Right cardiac atrium (tissue), 5 donors: ENCODE measurements at regions not wholly inside any gene's neighbourhood (a gene's known extent, or its start where the extent isn't known, plus 50 kb on each side); places are given as distances from the start of the nearest gene placed in this dataset.

Experiments
- ATAC-seq, 2 donors: fragments of 200-7000 bp; cut with Tn5 transposase; one replicate each; pipeline versions ENCODE4 v1.8.0 to v1.9.1; 2020; ENCODE audit warnings: moderate library complexity in 2 of 2, mild to moderate bottlenecking in 1 of 2
- DNase-seq, 3 donors: peaks; one replicate each; pipeline ENCODE4 v3.0.0-alpha.2; 2020
- H3K27ac ChIP-seq: one replicate; pipeline ENCODE4 v1.5.1; 2013; ENCODE audit warnings: mild to moderate bottlenecking, low read length, control low read depth, moderate library complexity
- H3K27me3 ChIP-seq: one replicate; pipeline ENCODE4 v1.6.1; 2013; ENCODE audit not compliant: control insufficient read depth, insufficient read depth
- H3K4me1 ChIP-seq: one replicate; pipeline ENCODE4 v1.6.1; 2013; ENCODE audit warnings: low read length; ENCODE audit not compliant: control insufficient read depth, insufficient read depth
- H3K4me3 ChIP-seq: one replicate; pipeline ENCODE4 v1.5.1; 2013; ENCODE audit warnings: low read length, control low read depth
- H3K9me3 ChIP-seq: one replicate; pipeline ENCODE4 v1.6.1; 2013; ENCODE audit warnings: low read length; ENCODE audit not compliant: control insufficient read depth
- WGBS: extraction: QIAGEN DNeasy Blood & Tissue Kit; methylation state at CpG from one replicate; pipeline ENCODE4 v1.1.7; 2013; 5-methylcytosine and 5-hydroxymethylcytosine counted together
- intact Hi-C, 4 donors: fragments of 100-400 bp; cut with DNase I; formaldehyde crosslinking; loops; one replicate each; pipeline versions ENCODE4 v1.11.0 to v1.14.0; 2022 to 2023
- donor health status: healthy with polysubstance abuse.
- donor health status: DM: no; HTN: yes; CAD: no.
- donor health status: DM: no; HTN: no; CAD: no.
- donor health status: DM: no; HTN: yes; CAD: no; lungs with severe emphysema.
- donor health status: DM: yes; HTN: yes; CAD: no.

- intact Hi-C loops, result no loop called here
Measured at GRCh38 chr11:19661827-19662226, 50.8 kb upstream of the NAV2 start.

GRCh38 chr11:19660076-19660475 is 52.6 kb upstream of the NAV2 start:
- Histone ChIP-seq H3K27me3 (no peaks in the 10 kb centered on the region), H3K4me3 (no peak overlapping the region), H3K4me1 (peaks cover under 1% of the 10 kb centered on the region), H3K9me3 (no peaks in the 10 kb centered on the region), H3K27ac (no peak overlapping the region)
- ATAC-seq, result no peak
- intact Hi-C loops, result no loop called here
- WGBS, result 63% methylated on average over 5 of the region's 5 CpGs
- no peak for DNase-seq

More at GRCh38 chr11:19661827-19662226, 50.8 kb upstream of the NAV2 start:
- H3K4me1 ChIP-seq, result peaks cover 3% of the 10 kb centered on the region
- H3K4me3 ChIP-seq, result no peak overlapping the region
- ATAC-seq (no peak), DNase-seq (no peak)
- H3K27me3 ChIP-seq, result no peaks in the 10 kb centered on the region
- no peaks in the 10 kb centered on the region for H3K9me3 ChIP-seq
- no peak overlapping the region for H3K27ac ChIP-seq

GRCh38 chr11:19659529-19659928 is 53.1 kb upstream of the NAV2 start:
- intact Hi-C loops, result no loop called here
- ATAC-seq (no peak), DNase-seq (no peak)
- H3K27me3 ChIP-seq, result no peaks in the 10 kb centered on the region
- H3K4me1 ChIP-seq, result no peaks in the 10 kb centered on the region
- no peaks in the 10 kb centered on the region for H3K9me3 ChIP-seq
- H3K27ac ChIP-seq, result no peak overlapping the region
- no peak overlapping the region for H3K4me3 ChIP-seq

- intact Hi-C loops, result no loop called here
Measured at GRCh38 chr11:19658344-19658743, 54.3 kb upstream of the NAV2 start.

DNA sequence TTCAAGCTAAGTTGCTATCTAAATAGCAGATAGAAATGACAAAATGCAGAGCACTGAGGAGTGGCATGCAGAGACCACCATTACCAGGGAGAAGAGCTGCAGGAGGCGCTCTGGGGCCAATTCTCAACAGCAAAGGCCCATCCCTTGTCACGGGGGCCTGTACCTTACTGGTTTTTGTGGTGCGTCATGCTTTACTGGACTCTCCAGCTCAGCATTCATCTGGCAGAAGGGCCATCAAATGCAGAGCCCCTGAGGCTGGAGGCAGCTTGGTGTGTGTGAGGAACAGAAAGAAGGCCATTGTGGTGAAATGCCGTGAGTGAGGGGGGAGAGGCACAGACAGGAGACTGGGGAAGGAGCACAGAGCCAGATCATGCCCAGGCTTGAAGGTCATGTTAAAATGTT is 56.5 kb upstream of the NAV2 start:
- Histone ChIP-seq H3K27me3 (no peaks in the 10 kb centered on the region), H3K4me3 (no peak overlapping the region), H3K27ac (no peak overlapping the region), H3K9me3 (no peaks in the 10 kb centered on the region), H3K4me1 (no peaks in the 10 kb centered on the region)
- no peak for ATAC-seq
- 91% methylated on average over 4 of the region's 4 CpGs for WGBS
- no peak for DNase-seq
- intact Hi-C loops, result no loop called here

More at GRCh38 chr11:19658344-19658743, 54.3 kb upstream of the NAV2 start:
- WGBS, result 34% methylated on average over 2 of the region's 2 CpGs
- Histone ChIP-seq H3K4me1 (no peaks in the 10 kb centered on the region), H3K27me3 (no peaks in the 10 kb centered on the region), H3K27ac (no peak overlapping the region), H3K9me3 (no peaks in the 10 kb centered on the region), H3K4me3 (no peak overlapping the region)
- DNase-seq, result no peak
- ATAC-seq, result no peak

- WGBS, result 75% methylated on average over 6 of the region's 6 CpGs
- Histone ChIP-seq H3K27ac (no peak overlapping the region), H3K9me3 (no peaks in the 10 kb centered on the region), H3K4me3 (no peak overlapping the region), H3K4me1 (no peaks in the 10 kb centered on the region), H3K27me3 (no peaks in the 10 kb centered on the region)
- ATAC-seq, result no peak
- intact Hi-C loops, result no loop called here
- DNase-seq, result no peak
Measured at GRCh38 chr11:19652623-19653375, 59.8 kb upstream of the NAV2 start.

DNA sequence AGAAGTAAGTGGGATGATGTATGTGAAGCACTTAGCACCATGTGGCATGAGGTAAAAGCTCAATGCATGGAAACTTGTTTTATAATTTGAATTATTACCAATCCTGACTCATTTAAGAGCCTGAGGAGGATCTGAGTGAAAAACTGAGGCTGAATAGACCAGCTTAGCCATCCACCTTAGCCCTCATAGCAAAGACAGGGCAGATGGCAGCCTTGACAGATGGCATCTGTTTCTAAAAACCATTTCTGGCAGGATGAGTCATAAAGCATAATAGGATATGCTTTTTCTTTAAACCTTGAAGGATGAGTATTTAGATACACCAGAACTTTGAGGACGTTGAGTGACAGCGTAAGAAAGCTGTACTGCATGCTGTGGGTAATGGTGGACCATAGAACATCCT is 61.0 kb upstream of the NAV2 start:
- Histone ChIP-seq H3K27me3 (no peaks in the 10 kb centered on the region), H3K27ac (no peak overlapping the region), H3K4me1 (no peaks in the 10 kb centered on the region), H3K4me3 (no peak overlapping the region), H3K9me3 (no peaks in the 10 kb centered on the region)
- 96% methylated on average over 2 of the region's 2 CpGs for WGBS
- no peak for DNase-seq
- intact Hi-C loops, result no loop called here
- no peak for ATAC-seq

DNA sequence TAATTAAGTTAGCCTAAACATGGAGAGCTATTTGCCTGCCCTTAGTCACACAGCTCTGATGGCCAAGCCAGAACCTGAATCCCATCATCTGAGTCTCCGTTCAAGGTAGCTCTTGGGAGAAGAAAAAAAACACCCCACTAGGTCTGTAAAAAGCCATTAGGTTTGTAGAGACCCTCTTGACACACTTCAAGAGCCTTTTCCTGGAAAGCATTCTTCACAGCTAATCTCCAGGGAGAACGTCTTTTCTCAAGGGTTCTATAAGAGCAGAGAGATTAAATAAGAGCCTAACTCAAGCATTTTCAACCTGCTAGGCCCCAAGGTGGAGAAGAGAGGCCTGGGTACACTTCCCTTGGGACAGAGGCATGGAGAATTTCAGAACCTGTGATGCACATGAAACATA is 61.6 kb upstream of the NAV2 start:
- 73% methylated on average over 2 of the region's 2 CpGs for WGBS
- intact Hi-C loops, result no loop called here
- Histone ChIP-seq H3K27ac (no peak overlapping the region), H3K27me3 (no peaks in the 10 kb centered on the region), H3K4me1 (no peaks in the 10 kb centered on the region), H3K9me3 (no peaks in the 10 kb centered on the region), H3K4me3 (no peak overlapping the region)
- ATAC-seq (no peak), DNase-seq (no peak)

DNA sequence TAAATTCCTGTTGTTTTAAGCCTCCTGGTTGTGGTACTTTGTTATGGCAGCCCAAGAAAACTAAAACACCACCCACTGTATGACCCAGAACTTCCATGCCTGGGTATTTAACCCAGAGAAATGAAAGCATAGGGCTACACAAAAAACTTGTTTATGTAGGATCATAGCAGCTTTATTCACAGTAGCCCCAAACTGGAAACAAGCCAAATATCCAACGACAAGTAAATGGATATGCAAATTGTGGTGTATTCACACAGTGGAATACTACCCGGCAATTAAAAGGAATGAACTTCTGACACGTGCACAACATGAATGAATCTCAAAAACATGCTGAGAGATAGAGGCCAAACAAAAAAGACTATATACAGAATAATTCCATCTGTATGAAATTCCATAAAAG is 62.2 kb upstream of the NAV2 start:
- no peaks in the 10 kb centered on the region for H3K9me3 ChIP-seq
- WGBS, result 77% methylated on average over 3 of the region's 3 CpGs
- H3K27me3 ChIP-seq, result no peaks in the 10 kb centered on the region
- H3K27ac ChIP-seq, result no peak overlapping the region
- DNase-seq (no peak), ATAC-seq (no peak)
- intact Hi-C loops, result no loop called here
- H3K4me1 ChIP-seq, result no peaks in the 10 kb centered on the region
- no peak overlapping the region for H3K4me3 ChIP-seq

GRCh38 chr11:19649751-19650150 is 62.9 kb upstream of the NAV2 start:
- Histone ChIP-seq H3K4me3 (no peak overlapping the region), H3K4me1 (no peaks in the 10 kb centered on the region), H3K27ac (no peak overlapping the region), H3K27me3 (no peaks in the 10 kb centered on the region), H3K9me3 (no peaks in the 10 kb centered on the region)
- no peak for DNase-seq
- no peak for ATAC-seq
- intact Hi-C loops, result no loop called here
- 86% methylated on average over 4 of the region's 4 CpGs for WGBS

GRCh38 chr11:19648321-19648720 is 64.3 kb upstream of the NAV2 start:
- WGBS, result 66% methylated on average over 3 of the region's 3 CpGs
- intact Hi-C loops, result no loop called here
- no peaks in the 10 kb centered on the region for H3K4me1 ChIP-seq
- H3K27ac ChIP-seq, result no peak overlapping the region
- H3K4me3 ChIP-seq, result no peak overlapping the region
- no peaks in the 10 kb centered on the region for H3K9me3 ChIP-seq
- no peak for ATAC-seq
- no peaks in the 10 kb centered on the region for H3K27me3 ChIP-seq
- no peak for DNase-seq

DNA sequence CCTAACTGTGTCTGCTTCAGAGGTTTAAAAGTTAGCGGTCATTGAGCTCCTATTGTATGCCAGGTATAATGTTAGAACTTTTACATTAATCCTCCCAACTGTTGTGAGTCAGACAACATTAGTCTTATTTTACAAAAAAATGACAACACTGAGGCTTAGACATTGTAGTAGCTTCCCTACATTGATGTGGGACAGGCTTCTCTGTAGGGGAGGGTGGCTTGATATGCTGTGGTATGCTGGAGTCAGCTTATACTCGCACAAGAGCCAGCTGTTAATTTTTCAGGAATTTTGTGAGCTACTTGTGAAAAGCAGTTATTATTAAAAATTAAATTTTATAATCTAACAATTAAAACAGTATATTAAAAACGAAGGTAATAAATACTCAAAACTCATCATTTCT is 64.8 kb upstream of the NAV2 start:
- H3K9me3 ChIP-seq, result no peaks in the 10 kb centered on the region
- ATAC-seq, result no peak
- intact Hi-C loops, result no loop called here
- H3K4me3 ChIP-seq, result no peak overlapping the region
- H3K27me3 ChIP-seq, result no peaks in the 10 kb centered on the region
- no peak for DNase-seq
- H3K27ac ChIP-seq, result no peak overlapping the region
- no peaks in the 10 kb centered on the region for H3K4me1 ChIP-seq
- WGBS, result 94% methylated on average over 3 of the region's 3 CpGs
